EL (cell line): ENCODE measurements at regions not wholly inside any gene's neighbourhood (a gene's known extent, or its start where the extent isn't known, plus 50 kb on each side); places are given as distances from the start of the nearest gene placed in this dataset.

Experiments used
- DNase-seq: peaks from one replicate; pipeline ENCODE4 v3.0.0-alpha.2; 2016

GRCh38 chr1:172895050-172895460, 155.7 kb downstream of the TNFSF18 start:
- DNase-seq: peak; percentile 33

- DNase-seq: no peak
Measured at GRCh38 chr1:172895761-172896160, 155.0 kb downstream of the TNFSF18 start.

- peak; percentile 93 for DNase-seq
Measured at GRCh38 chr1:172897738-172898137, 153.0 kb downstream of the TNFSF18 start.

GRCh38 chr1:172898866-172899265, 151.9 kb downstream of the TNFSF18 start:
- DNase-seq: peak; percentile 73

DNA sequence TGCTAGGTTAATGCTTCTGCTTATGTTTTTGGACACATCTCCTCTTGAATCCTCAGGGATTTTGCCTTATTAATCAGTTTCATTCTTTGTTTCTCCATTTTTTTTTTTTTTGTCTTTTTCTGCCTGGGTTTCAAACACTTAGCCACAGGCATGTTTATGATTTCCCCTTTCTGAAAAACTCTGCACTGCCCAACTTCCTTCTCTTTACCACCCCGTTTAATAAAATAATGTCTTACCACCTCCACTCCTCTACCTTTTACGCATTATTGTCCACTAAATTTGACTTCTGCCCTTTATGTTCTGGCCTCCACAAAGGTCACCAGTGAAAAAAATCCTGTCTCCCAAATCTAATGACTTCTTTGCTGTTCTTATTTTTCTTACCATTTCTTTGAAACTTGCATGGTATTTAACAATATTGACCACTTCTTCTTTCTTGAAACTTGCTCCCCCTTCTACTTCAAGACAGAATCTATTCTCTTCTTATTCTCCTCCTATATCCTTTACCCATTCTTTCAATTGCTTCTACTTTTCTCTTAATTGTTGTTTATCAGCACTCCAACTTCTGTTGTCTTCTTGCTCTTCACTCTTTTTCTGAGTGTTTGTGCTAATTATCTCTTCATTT, 150.3 kb downstream of the TNFSF18 start:
- DNase-seq: no peak

DNA sequence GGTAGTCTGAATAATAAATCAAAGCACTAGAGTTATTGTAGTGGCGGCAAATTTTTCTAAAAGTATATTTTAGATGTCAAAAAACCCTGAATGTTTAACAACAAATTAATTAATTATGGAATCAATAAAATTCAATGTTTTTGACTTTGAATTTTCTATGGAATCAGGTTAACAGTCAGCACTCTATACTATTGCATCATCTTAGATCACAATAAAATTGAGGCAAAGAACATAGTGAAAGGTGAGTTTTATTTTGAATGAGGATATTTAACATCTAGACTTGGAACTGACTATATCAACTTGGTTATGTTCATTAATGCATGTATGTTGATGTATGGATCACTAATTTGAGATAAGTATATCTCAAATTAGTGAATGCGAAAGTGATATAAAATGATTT, 148.5 kb downstream of the TNFSF18 start:
- DNase-seq: no peak

DNA sequence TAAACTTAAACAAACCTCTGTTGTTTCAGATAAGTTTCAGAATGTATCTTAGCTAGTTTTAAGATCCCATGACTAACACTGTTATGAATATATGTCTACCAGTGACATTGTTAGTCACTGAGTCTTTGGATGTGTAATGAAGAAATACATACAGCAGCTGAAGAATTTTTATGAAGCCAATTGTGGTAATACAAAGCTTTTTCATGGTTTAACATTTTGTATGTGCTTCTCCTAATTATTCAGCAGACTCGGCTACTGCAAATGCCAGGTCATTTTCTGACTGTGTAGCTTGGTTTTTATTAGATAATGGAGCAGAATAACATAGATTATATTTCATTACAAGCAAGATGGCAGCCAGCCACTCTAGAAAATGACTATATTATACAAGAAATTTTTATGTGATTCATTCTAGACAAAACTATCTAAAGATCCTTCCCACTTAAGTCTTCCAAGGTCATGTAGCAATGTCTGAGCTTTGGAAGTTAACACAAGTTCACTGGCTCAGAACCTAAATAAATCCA, 147.8 kb downstream of the TNFSF18 start:
- DNase-seq: peak; percentile 86

GRCh38 chr1:172903581-172904220, 147.0 kb downstream of the TNFSF18 start:
- peak; percentile 90 for DNase-seq

- DNase-seq: peak; percentile 52
Measured at GRCh38 chr1:172905452-172905851, 145.3 kb downstream of the TNFSF18 start.

GRCh38 chr1:172906778-172907592, 143.8 kb downstream of the TNFSF18 start:
- peak; percentile 92 for DNase-seq

GRCh38 chr1:172907834-172908326, 142.9 kb downstream of the TNFSF18 start:
- DNase-seq: no peak

DNA sequence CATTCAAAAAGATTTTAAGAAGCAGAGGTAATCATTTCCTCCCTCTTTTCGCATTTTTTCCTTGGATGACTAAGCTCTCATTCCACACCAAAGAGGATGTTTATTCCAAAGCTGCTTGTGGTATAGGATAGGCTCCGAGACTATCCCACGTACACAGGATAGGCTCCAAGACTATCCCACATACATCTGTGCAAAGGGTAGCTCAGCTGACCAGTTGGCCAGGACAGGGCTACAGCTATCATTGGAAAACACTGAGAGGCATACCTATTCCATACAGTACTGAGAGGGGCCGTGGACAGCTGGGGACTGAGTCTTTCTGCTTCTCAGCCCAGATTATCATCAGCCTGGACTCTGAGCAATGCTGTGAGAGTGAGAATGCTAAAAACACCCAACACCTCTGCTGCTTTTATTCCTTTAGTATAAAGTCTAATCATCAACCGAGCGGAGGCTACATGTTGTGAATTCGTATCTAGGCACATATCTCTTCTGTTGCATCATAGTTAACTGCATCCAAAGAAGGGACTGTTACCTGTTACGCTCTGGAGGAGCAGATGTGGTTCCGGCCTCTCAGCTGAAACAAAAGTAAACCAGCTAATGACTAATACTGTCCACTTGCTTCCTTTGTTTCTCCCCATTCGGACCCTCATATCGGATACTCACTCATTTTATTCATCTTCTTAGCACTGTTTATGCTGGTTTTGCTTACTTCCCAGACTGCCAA, 141.0 kb downstream of the TNFSF18 start:
- DNase-seq: peak; percentile 98

- DNase-seq: no peak
Measured at GRCh38 chr1:172912765-172913260, 137.9 kb downstream of the TNFSF18 start.

DNA sequence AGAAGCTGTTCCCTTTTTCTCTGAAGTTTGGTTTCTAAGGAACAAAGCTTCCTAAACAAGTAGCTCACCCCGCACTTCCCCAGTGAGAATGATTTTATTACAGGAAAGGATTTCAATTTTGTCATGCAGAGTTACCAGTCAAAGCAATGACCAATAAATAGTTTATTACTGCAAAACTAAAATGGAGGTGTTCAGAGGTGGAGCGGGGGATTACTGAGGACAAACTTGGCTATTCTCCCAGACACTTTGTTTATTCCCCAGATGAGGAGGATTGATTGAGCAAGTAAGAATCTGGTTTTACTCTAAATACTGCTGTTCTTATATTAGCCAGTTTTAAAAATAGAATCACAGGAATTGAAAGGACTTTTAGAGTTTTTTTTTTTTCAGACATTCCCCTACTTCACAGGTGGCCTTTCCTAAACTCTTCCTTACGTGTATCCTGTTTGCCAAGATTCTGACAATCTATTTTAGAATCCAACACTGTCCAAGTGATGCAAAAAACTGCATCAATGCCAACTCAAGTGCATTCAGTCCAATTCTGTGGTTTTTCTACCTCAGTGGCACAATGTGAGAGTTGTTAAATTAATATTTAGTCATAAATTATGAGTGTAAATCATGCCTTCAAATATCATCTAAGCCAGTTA, 136.1 kb downstream of the TNFSF18 start:
- DNase-seq: peak; percentile 66

DNA sequence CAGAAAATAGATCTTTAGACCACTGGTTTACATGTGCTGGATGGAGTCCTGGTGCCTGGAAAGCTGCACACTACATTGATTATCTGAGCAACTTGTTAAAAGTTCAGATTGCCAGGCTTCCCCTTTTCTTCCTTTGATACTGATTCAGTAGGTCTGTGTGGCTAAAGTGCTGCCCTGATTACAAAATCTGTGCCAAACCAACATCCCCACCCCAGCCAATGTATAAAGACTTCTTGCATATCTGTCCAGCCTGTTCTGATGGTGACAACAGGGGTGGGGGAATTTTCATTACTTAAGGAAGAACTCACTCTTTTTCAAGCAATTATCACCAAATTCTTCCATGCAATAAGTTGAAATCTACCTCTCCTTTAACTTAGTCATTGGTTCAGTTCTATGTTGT, 135.5 kb downstream of the TNFSF18 start:
- no peak for DNase-seq

- DNase-seq: peak; percentile 47
Measured at GRCh38 chr1:172916116-172916515, 134.6 kb downstream of the TNFSF18 start.

DNA sequence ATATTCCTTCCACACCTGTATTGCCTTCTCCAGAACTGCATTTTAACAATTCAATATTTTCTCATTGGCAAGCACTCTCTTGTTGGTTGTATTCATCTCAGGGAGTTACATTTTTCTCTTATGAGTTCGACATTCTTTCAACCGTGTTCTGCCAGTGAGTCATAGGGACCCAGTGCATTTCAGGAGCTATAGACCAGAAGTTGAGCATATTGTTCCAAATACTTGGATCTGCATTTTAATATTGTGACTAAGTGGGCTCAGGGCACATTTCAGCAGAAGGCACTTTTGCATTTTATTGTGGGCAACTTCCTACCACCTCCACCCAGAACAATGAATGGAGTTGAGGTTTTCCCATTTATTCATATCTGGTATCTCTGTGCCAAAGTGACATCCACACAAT, 132.8 kb downstream of the TNFSF18 start:
- peak; percentile 98 for DNase-seq

GRCh38 chr1:172918478-172918877, 132.3 kb downstream of the TNFSF18 start:
- no peak for DNase-seq

DNA sequence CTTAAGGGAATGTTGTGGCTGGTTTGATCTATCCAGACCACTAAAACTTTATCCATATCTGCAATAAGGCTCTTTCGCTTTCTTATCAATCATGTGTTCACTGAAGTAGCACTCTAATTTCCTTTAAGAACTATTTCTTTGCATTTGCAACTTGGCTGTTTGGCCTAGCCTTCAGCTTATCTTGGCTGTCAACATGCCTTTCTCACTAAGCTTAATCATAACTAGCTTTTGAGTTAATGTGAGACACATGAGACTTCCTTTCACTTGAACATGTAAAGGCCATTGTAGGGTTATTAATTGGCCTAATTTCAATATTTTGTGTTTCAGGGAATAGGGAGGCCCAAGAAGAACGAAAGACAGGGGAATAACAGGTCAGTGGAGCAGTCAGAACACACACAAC, 124.7 kb downstream of the TNFSF18 start:
- DNase-seq: no peak

GRCh38 chr1:172928412-172928811, 122.3 kb downstream of the TNFSF18 start:
- DNase-seq: peak; percentile 95

DNA sequence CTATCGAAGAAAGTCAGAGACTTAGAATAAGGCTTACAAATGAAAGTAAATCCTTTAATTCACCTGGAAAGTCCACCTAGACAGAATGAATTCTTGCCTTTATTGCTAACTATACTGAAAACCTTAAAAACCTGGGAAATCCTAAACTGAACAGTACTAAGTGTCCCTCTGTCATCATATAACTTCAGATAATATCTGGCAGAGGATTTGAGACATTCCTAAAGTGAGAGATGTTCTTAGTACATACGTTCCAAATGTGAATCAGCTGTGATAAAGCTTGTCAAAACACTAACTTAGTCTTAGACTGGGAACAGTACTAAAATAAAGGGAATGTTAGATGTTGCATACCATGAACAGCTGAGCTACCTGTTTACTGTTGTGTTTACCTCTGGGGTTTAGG, 121.7 kb downstream of the TNFSF18 start:
- DNase-seq: peak; percentile 75

- no peak for DNase-seq
Measured at GRCh38 chr1:172930142-172930541, 120.6 kb downstream of the TNFSF18 start.
